HUDEP-2 (cell line): ENCODE measurements at regions not wholly inside any gene's neighbourhood (a gene's known extent, or its start where the extent isn't known, plus 50 kb on each side); places are given as distances from the start of the nearest gene placed in this dataset.
A peak's percentile ranks its signal among the peaks of the same experiment; 100 is the strongest.

ENCODE experiments used
- DNase-seq, 76 experiments: peaks; one replicate each; lab custom pipeline; 2025; ENCODE audit not compliant: unreplicated experiment in 76 of 76; lab: John Stamatoyannopoulos, UW

GRCh38 chr9:85215416-85215815, 526.3 kb downstream of the AGTPBP1 start:
- no peak for DNase-seq

GRCh38 chr9:85213650-85214607, 527.8 kb downstream of the AGTPBP1 start:
- no peak for DNase-seq

- peak in 43 of 76 experiments; percentile 0 to 63 (median 23) for DNase-seq
These were observed 528.9 kb downstream of the AGTPBP1 start for GRCh38 chr9:85212887-85213286.

- DNase-seq, result peak in 1 of 76 experiments; percentile 1
These were observed 529.5 kb downstream of the AGTPBP1 start for GRCh38 chr9:85212209-85212608.

- no peak for DNase-seq
These were observed 533.1 kb downstream of the AGTPBP1 start for GRCh38 chr9:85208666-85209065.

GRCh38 chr9:85204176-85204575, 534.6 kb downstream of the NTRK2 start:
- DNase-seq, result no peak

- DNase-seq, result no peak
These were observed 533.1 kb downstream of the NTRK2 start for GRCh38 chr9:85202596-85202995.

GRCh38 chr9:85200726-85201404, 531.3 kb downstream of the NTRK2 start:
- DNase-seq, result no peak

GRCh38 chr9:85199866-85200495, 530.5 kb downstream of the NTRK2 start:
- no peak for DNase-seq

- DNase-seq, result no peak
These were observed 523.2 kb downstream of the NTRK2 start for GRCh38 chr9:85192750-85193149.

GRCh38 chr9:85186218-85186585, 516.7 kb downstream of the NTRK2 start:
- no peak for DNase-seq

- DNase-seq, result no peak
These were observed 516.1 kb downstream of the NTRK2 start for GRCh38 chr9:85185486-85186217.

- DNase-seq, result no peak
These were observed 512.9 kb downstream of the NTRK2 start for GRCh38 chr9:85182383-85182782.

- DNase-seq, result no peak
These were observed 508.9 kb downstream of the NTRK2 start for GRCh38 chr9:85178474-85178873.

- no peak for DNase-seq
These were observed 504.4 kb downstream of the NTRK2 start for GRCh38 chr9:85173967-85174366.

GRCh38 chr9:85172001-85172978, 502.8 kb downstream of the NTRK2 start:
- no peak for DNase-seq

GRCh38 chr9:85171163-85171562, 501.6 kb downstream of the NTRK2 start:
- DNase-seq, result no peak

- DNase-seq, result no peak
These were observed 498.9 kb downstream of the NTRK2 start for GRCh38 chr9:85168412-85168811.

- no peak for DNase-seq
These were observed 497.6 kb downstream of the NTRK2 start for GRCh38 chr9:85167146-85167545.

GRCh38 chr9:85163825-85164224, 494.3 kb downstream of the NTRK2 start:
- DNase-seq, result no peak
